ENCODE measurements at regions not wholly inside any gene's neighbourhood (a gene's known extent, or its start where the extent isn't known, plus 50 kb on each side); places are given as distances from the start of the nearest gene placed in this dataset.

- TF ChIP-seq CTCF (IDR thresholded peaks at IDR 0.05; ENCODE audit: low read depth, low read length) (no peak), POLR2A (IDR thresholded peaks at IDR 0.05; ENCODE audit: extremely low read depth, insufficient read length) (no peak), MYC (IDR thresholded peaks at IDR 0.05; ENCODE audit: low read depth, low read length) (no peak)
- TF ChIP-seq, protein P1, sequence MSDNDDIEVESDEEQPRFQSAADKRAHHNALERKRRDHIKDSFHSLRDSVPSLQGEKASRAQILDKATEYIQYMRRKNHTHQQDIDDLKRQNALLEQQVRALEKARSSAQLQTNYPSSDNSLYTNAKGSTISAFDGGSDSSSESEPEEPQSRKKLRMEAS (IDR thresholded peaks at IDR 0.05; ENCODE audit: low read depth, low read length): no peak
These were observed 820.1 kb upstream of the RBFOX1 start for GRCh38 chr16:6512512-6512911.
